Prostate gland (tissue), 2 donors: ENCODE measurements at regions not wholly inside any gene's neighbourhood (a gene's known extent, or its start where the extent isn't known, plus 50 kb on each side); places are given as distances from the start of the nearest gene placed in this dataset.

Experiments
- POLR2AphosphoS5 ChIP-seq: sonication (generic); formaldehyde crosslinking; IDR thresholded peaks from one replicate; pipeline ENCODE4 v1.6.1; 2017; ENCODE audit warnings: antibody characterized with exemption
- TF ChIP-seq, protein P1 (sequence below), 4 experiments: fragments of 200-600 bp in 2 of 4; fragments of 450-650 bp in 2 of 4; sonication (generic) in 2 of 4; IDR thresholded peaks; 1 replicate in 3 of 4; 2 replicates in 1 of 4; pipeline ENCODE4 v1.5.1; 2016 to 2019; ENCODE audit warnings: antibody characterized with exemption in 4 of 4, mild to moderate bottlenecking in 2 of 4, moderate library complexity in 2 of 4

DNA sequence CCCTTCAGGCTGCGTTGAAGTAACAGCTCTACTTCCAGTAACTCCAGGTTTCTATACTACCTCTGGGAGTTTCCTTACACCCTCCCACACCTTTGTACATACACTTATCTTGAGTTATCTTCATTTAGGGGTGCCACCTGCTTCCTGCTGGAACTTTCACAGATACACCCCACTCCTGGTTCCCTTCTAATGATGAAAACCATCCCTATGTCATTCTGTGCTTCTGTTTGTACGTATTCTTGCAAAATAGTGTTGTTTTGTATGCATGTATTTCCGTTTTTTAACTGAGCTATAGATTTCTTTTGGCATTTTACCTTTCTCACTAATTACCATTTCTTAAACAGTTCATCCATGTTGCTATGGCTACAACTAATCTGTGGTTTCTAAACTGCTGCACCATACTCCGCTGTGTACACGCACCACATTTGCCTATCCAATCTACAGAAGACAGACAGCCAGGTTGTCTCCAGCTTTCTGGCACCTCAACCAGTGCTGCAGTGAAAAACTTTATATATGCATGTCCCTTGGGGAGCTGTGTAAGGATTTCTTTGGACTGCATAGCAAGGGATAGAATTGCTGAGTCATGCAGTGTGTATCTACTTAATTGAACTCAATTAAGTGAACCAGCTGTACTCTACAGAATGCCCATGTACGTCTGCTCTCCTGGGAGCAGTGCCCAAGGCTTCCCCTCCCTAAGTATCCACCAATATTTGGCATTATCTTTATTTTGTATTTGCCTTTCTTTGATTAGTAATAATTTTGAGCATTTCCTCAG is 61.4 kb upstream of the ST8SIA2 start:
- TF ChIP-seq, protein P1, sequence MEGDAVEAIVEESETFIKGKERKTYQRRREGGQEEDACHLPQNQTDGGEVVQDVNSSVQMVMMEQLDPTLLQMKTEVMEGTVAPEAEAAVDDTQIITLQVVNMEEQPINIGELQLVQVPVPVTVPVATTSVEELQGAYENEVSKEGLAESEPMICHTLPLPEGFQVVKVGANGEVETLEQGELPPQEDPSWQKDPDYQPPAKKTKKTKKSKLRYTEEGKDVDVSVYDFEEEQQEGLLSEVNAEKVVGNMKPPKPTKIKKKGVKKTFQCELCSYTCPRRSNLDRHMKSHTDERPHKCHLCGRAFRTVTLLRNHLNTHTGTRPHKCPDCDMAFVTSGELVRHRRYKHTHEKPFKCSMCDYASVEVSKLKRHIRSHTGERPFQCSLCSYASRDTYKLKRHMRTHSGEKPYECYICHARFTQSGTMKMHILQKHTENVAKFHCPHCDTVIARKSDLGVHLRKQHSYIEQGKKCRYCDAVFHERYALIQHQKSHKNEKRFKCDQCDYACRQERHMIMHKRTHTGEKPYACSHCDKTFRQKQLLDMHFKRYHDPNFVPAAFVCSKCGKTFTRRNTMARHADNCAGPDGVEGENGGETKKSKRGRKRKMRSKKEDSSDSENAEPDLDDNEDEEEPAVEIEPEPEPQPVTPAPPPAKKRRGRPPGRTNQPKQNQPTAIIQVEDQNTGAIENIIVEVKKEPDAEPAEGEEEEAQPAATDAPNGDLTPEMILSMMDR (IDR thresholded peaks at IDR 0.05) = no peak
- TF ChIP-seq POLR2AphosphoS5 = no peak
